ENCODE measurements at regions not wholly inside any gene's neighbourhood (a gene's known extent, or its start where the extent isn't known, plus 50 kb on each side); places are given as distances from the start of the nearest gene placed in this dataset.

DNA sequence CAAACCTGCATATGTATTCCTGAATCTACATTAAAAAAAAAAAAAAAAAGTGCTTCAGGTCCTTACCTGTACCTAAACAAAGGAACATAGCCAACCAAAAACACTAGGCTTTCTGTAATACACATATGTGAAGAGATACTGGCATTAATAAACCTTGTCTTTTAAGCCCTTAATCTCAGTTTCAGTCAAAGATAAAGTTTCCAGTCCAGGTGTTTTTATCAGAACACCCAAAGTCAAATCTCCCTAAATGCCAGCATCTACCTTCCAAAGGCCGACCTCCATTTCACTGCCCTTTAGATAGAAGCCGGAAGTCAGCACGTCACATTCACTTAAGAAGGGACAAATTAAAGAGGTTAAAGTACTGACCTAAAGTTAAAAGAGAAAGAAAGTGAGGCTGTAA, 79.8 kb upstream of the NEBL start:
- TF ChIP-seq, protein P1, sequence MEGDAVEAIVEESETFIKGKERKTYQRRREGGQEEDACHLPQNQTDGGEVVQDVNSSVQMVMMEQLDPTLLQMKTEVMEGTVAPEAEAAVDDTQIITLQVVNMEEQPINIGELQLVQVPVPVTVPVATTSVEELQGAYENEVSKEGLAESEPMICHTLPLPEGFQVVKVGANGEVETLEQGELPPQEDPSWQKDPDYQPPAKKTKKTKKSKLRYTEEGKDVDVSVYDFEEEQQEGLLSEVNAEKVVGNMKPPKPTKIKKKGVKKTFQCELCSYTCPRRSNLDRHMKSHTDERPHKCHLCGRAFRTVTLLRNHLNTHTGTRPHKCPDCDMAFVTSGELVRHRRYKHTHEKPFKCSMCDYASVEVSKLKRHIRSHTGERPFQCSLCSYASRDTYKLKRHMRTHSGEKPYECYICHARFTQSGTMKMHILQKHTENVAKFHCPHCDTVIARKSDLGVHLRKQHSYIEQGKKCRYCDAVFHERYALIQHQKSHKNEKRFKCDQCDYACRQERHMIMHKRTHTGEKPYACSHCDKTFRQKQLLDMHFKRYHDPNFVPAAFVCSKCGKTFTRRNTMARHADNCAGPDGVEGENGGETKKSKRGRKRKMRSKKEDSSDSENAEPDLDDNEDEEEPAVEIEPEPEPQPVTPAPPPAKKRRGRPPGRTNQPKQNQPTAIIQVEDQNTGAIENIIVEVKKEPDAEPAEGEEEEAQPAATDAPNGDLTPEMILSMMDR (optimal IDR thresholded peaks at IDR 0.05 in 1 of 3, IDR thresholded peaks at IDR 0.05 in 1 of 3, conservative IDR thresholded peaks at IDR 0.05 in 1 of 3; ENCODE audit: extremely low read depth in 1 of 3, insufficient read depth in 2 of 3, low read length in 3 of 3) = no peak
- TF ChIP-seq EZH2 (IDR thresholded peaks at IDR 0.05; ENCODE audit: low read length) = no peak

All from keratinocyte (primary cell).